K562 (cell line): ENCODE measurements at regions not wholly inside any gene's neighbourhood (a gene's known extent, or its start where the extent isn't known, plus 50 kb on each side); places are given as distances from the start of the nearest gene placed in this dataset.

Source experiments
- EZH2 ChIP-seq: IDR thresholded peaks from 2 replicates; pipeline ENCODE4 v1.6.1; 2012; ENCODE audit warnings: low read depth, mild to moderate bottlenecking, inconsistent platforms, low read length, borderline replicate concordance
- JUND ChIP-seq, 2 experiments: IDR thresholded peaks; 2 replicates in 1 of 2; 3 replicates in 1 of 2; pipeline ENCODE4 v1.6.1; 2011; ENCODE audit warnings: borderline replicate concordance in 2 of 2, low read depth in 2 of 2, low read length in 2 of 2, improper control_type of control experiment in 1 of 2, missing biosample characterization in 1 of 2, missing genetic modification characterization in 1 of 2, missing genetic modification reagents in 1 of 2
- POLR2A ChIP-seq: fragments of 450-650 bp; conservative IDR thresholded peaks from 2 replicates; pipeline ENCODE4 v1.6.1; 2016
- SP1 ChIP-seq: sonication (generic); formaldehyde crosslinking; IDR thresholded peaks from 2 replicates; pipeline ENCODE4 v1.8.1; 2022; ENCODE audit warnings: mild to moderate bottlenecking, missing genetic modification reagents
- ZNF146 ChIP-seq: IDR thresholded peaks from one replicate; pipeline ENCODE4 v1.6.1; 2018; ENCODE audit warnings: missing compliant biosample characterization; ENCODE audit not compliant: unreplicated experiment
- ZNF586 ChIP-seq: fragments of 450-650 bp; formaldehyde crosslinking; conservative IDR thresholded peaks from 2 replicates; pipeline ENCODE4 v1.4.0; 2020; ENCODE audit warnings: mild to moderate bottlenecking, moderate library complexity
- ZNF76 ChIP-seq: fragments of 250-450 bp; sonication (Bioruptor Pico); IDR thresholded peaks from 2 replicates; pipeline ENCODE4 v1.4.0; 2020; ENCODE audit warnings: mild to moderate bottlenecking, moderate library complexity, borderline replicate concordance
- ZNF778 ChIP-seq: fragments of 450-650 bp; formaldehyde crosslinking; IDR thresholded peaks from 2 replicates; pipeline ENCODE4 v1.4.0; 2020; ENCODE audit warnings: mild to moderate bottlenecking, moderate library complexity
- TF ChIP-seq, protein P1 (sequence below): sonication (generic); formaldehyde crosslinking; IDR thresholded peaks from 2 replicates; pipeline ENCODE4 v1.8.1; 2023; ENCODE audit warnings: missing genetic modification reagents, mild to moderate bottlenecking, borderline replicate concordance

- TF ChIP-seq, protein P1, sequence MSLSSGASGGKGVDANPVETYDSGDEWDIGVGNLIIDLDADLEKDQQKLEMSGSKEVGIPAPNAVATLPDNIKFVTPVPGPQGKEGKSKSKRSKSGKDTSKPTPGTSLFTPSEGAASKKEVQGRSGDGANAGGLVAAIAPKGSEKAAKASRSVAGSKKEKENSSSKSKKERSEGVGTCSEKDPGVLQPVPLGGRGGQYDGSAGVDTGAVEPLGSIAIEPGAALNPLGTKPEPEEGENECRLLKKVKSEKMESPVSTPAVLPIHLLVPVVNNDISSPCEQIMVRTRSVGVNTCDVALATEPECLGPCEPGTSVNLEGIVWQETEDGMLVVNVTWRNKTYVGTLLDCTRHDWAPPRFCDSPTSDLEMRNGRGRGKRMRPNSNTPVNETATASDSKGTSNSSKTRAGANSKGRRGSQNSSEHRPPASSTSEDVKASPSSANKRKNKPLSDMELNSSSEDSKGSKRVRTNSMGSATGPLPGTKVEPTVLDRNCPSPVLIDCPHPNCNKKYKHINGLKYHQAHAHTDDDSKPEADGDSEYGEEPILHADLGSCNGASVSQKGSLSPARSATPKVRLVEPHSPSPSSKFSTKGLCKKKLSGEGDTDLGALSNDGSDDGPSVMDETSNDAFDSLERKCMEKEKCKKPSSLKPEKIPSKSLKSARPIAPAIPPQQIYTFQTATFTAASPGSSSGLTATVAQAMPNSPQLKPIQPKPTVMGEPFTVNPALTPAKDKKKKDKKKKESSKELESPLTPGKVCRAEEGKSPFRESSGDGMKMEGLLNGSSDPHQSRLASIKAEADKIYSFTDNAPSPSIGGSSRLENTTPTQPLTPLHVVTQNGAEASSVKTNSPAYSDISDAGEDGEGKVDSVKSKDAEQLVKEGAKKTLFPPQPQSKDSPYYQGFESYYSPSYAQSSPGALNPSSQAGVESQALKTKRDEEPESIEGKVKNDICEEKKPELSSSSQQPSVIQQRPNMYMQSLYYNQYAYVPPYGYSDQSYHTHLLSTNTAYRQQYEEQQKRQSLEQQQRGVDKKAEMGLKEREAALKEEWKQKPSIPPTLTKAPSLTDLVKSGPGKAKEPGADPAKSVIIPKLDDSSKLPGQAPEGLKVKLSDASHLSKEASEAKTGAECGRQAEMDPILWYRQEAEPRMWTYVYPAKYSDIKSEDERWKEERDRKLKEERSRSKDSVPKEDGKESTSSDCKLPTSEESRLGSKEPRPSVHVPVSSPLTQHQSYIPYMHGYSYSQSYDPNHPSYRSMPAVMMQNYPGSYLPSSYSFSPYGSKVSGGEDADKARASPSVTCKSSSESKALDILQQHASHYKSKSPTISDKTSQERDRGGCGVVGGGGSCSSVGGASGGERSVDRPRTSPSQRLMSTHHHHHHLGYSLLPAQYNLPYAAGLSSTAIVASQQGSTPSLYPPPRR (CRISPR knock-in tag): no peak
- TF ChIP-seq JUND (IDR thresholded peaks at IDR 0.05; ENCODE audit: borderline replicate concordance, low read depth, low read length): no peak
- no peak for TF ChIP-seq JUND (tag; IDR thresholded peaks at IDR 0.05; ENCODE audit: borderline replicate concordance, low read depth, low read length)
- TF ChIP-seq SP1: no peak
- TF ChIP-seq EZH2: no peak
- TF ChIP-seq ZNF76 (CRISPR knock-in tag): no peak
- no peak for TF ChIP-seq ZNF146 (CRISPR knock-in tag)
- TF ChIP-seq ZNF778 (CRISPR knock-in tag): no peak
- no peak for TF ChIP-seq POLR2A
- no peak for TF ChIP-seq ZNF586 (CRISPR knock-in tag)
These were observed 229.2 kb downstream of the GALR1 start for GRCh38 chr18:77478646-77479442.
